ENCODE measurements at regions not wholly inside any gene's neighbourhood (a gene's known extent, or its start where the extent isn't known, plus 50 kb on each side); places are given as distances from the start of the nearest gene placed in this dataset.

DNA sequence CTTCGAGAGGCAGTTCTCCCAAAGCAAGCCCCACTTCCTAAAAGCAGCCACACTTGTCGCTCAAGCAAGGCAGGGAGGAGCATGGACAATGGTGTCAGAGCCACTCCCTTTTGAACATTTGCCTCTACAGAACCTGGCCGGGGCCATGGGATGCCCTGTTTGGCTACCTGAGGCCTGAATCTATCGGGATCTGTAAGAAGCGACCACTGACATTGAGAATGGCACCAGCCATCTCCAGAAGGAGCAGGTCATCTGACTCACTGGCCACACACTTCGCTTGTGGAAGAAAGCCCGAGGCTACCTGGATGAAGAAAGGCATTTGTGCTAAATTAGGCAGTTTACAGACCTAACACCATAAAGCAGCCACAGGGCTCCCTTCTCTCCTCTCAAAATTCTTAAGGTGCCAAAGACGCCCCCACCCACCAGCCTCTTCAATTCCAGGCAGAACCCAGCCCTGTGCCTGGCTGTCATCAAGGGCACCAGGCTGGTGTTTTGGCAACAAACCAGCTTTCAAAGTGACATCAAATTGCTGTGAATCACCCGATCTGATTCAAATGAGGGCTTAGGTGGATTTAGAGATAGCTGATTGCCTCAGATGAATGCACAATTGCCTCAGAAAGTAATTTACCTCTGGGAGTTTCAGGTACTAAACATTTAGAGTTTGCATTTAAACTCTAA is 104.8 kb downstream of the ETS2 start:
- WGBS, 2 donors, result 76 to 79% methylated on average over 9 of the region's 9 CpGs
- intact Hi-C loops (cut with DNase I), result no loop called here
- Histone ChIP-seq H3K9me3 (no peaks in the 10 kb centered on the region), H3K4me3 (replicated peaks in 1 of 3) (no peak overlapping the region), H3K27ac (peak overlapping the region; percentile 16 to 98 (median 90)), H3K4me1 (peaks cover 42 to 86% of the 10 kb centered on the region in 2 donors), H3K27me3 (no peaks in the 10 kb centered on the region), H3K36me3 (no peaks in the 10 kb centered on the region)
- TF ChIP-seq CTCF (IDR thresholded peaks at IDR 0.05), result no peak
- no peak for TF ChIP-seq POLR2A (IDR thresholded peaks at IDR 0.05)
- DNase-seq, result peak; percentile 40 to 44

GRCh38 chr21:38909929-38910328 is 104.2 kb downstream of the ETS2 start:
- 83 to 91% methylated on average over 3 to 7 of the region's 7 CpGs for WGBS, 2 donors
- Histone ChIP-seq H3K9me3 (no peaks in the 10 kb centered on the region), H3K4me3 (replicated peaks in 1 of 3) (no peak overlapping the region), H3K36me3 (no peaks in the 10 kb centered on the region), H3K27ac (peak overlapping the region in 2 of 3 donors; percentile 90 to 98), H3K4me1 (peaks cover 40 to 85% of the 10 kb centered on the region in 2 donors), H3K27me3 (no peaks in the 10 kb centered on the region)
- TF ChIP-seq POLR2A (IDR thresholded peaks at IDR 0.05) (no peak), CTCF (IDR thresholded peaks at IDR 0.05) (no peak)
- intact Hi-C loops (cut with DNase I), result no loop called here
- DNase-seq, result no peak

- TF ChIP-seq CTCF (IDR thresholded peaks at IDR 0.05) (no peak), POLR2A (IDR thresholded peaks at IDR 0.05) (no peak)
- Histone ChIP-seq H3K4me1 (peaks cover 34 to 78% of the 10 kb centered on the region in 2 donors), H3K4me3 (replicated peaks in 1 of 3) (no peak overlapping the region), H3K9me3 (no peaks in the 10 kb centered on the region), H3K27ac (peak overlapping the region in 2 of 3 donors; percentile 90 to 98), H3K27me3 (no peaks in the 10 kb centered on the region), H3K36me3 (no peaks in the 10 kb centered on the region)
- DNase-seq, result no peak
- intact Hi-C loops (cut with DNase I), result no loop called here
- 94 to 95% methylated on average over 8 of the region's 8 CpGs for WGBS, 2 donors
Observed at GRCh38 chr21:38909109-38909508, 103.4 kb downstream of the ETS2 start.

GRCh38 chr21:38908537-38908936 is 102.8 kb downstream of the ETS2 start:
- intact Hi-C loops (cut with DNase I), result no loop called here
- Histone ChIP-seq H3K4me3 (replicated peaks in 1 of 3) (no peak overlapping the region), H3K27me3 (no peaks in the 10 kb centered on the region), H3K9me3 (no peaks in the 10 kb centered on the region), H3K36me3 (no peaks in the 10 kb centered on the region), H3K27ac (peak overlapping the region in 2 of 3 donors; percentile 95 to 98), H3K4me1 (peaks cover 34 to 76% of the 10 kb centered on the region in 2 donors)
- no peak for TF ChIP-seq POLR2A (IDR thresholded peaks at IDR 0.05)
- no peak for TF ChIP-seq CTCF (IDR thresholded peaks at IDR 0.05)
- no peak for DNase-seq
- 98 to 100% methylated on average over 4 of the region's 4 CpGs for WGBS, 2 donors

DNA sequence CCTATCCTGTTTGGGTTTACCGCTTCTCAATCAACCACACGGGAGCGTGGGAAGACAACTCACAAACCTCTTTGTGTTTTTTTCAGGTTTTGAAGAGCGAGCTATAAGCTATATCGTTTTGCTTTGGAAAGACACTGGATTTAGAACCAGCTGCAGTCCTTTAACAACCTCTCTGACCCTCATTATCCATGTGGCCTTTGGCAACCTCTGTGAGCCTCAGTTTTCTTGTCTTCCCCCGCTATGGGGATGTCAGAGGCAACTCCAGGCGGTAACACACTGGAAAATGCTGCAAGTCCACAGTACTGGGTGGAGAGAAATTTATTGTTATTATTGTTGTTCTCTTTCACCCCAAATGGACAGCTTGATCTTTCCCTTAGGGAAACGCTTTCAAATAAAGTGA is 100.0 kb downstream of the ETS2 start:
- no peaks in the 10 kb centered on the region for H3K27me3 ChIP-seq
- H3K4me1 ChIP-seq, result peaks cover 26 to 48% of the 10 kb centered on the region in 2 donors
- no peaks in the 10 kb centered on the region for H3K9me3 ChIP-seq
- no peaks in the 10 kb centered on the region for H3K36me3 ChIP-seq
- H3K27ac ChIP-seq, result peak overlapping the region in 2 of 3 donors; percentile 56 to 98
- TF ChIP-seq CTCF (IDR thresholded peaks at IDR 0.05) (no peak), POLR2A (IDR thresholded peaks at IDR 0.05) (no peak)
- DNase-seq, result no peak
- H3K4me3 ChIP-seq (replicated peaks in 1 of 3), result no peak overlapping the region
- intact Hi-C loops (cut with DNase I), result no loop called here
- 71 to 89% methylated on average over 8 of the region's 8 CpGs for WGBS, 2 donors
